MG63 (cell line): ENCODE measurements at regions not wholly inside any gene's neighbourhood (a gene's known extent, or its start where the extent isn't known, plus 50 kb on each side); places are given as distances from the start of the nearest gene placed in this dataset.
A peak's percentile ranks its signal among the peaks of the same experiment; 100 is the strongest.

Experiments used
- DNase-seq: peaks from one replicate; pipeline ENCODE4 v3.0.0-alpha.2; 2020
- H3K27me3 ChIP-seq: fragments of 250-450 bp; sonication (Bioruptor Pico); 2 replicates; pipeline ENCODE4 v1.5.1; 2020; ENCODE audit warnings: mild to moderate bottlenecking, moderate library complexity
- H3K36me3 ChIP-seq: fragments of 250-450 bp; sonication (Bioruptor Pico); 2 replicates; pipeline ENCODE4 v1.5.1; 2020; ENCODE audit warnings: mild to moderate bottlenecking, moderate library complexity
- H3K4me3 ChIP-seq: fragments of 250-450 bp; sonication (Bioruptor Pico); 2 replicates; pipeline ENCODE4 v1.5.1; 2020; ENCODE audit warnings: mild to moderate bottlenecking, moderate library complexity
- H3K9me3 ChIP-seq: fragments of 250-450 bp; sonication (Bioruptor Pico); 2 replicates; pipeline ENCODE4 v1.5.1; 2020; ENCODE audit warnings: mild to moderate bottlenecking, moderate library complexity

- H3K9me3 ChIP-seq = no peaks in the 10 kb centered on the region
- no peak overlapping the region for H3K4me3 ChIP-seq
- no peaks in the 10 kb centered on the region for H3K27me3 ChIP-seq
- DNase-seq = peak; percentile 2
- no peaks in the 10 kb centered on the region for H3K36me3 ChIP-seq
Observed at GRCh38 chr18:69109686-69110085, 291.0 kb upstream of the DOK6 start.

DNA sequence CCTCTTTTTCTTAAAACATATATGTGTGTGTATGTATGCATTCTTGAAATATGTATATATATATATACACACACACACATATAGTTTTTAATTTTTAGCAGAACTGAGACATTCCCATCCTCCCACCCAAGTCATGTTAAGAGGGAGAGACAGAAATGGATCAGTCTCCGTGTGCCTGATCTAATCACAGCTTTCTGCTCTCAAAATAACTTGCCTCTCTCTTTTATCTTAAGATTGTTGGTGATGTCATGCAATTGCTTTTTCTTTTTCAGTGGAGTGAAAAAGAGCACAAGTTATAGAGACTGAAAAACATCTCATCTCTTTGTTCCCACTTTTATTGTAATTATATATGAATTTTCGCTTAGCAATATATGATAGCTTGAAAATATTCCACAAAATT is 279.9 kb upstream of the DOK6 start:
- DNase-seq = no peak
- H3K36me3 ChIP-seq = no peaks in the 10 kb centered on the region
- no peaks in the 10 kb centered on the region for H3K27me3 ChIP-seq
- no peaks in the 10 kb centered on the region for H3K9me3 ChIP-seq
- no peak overlapping the region for H3K4me3 ChIP-seq

DNA sequence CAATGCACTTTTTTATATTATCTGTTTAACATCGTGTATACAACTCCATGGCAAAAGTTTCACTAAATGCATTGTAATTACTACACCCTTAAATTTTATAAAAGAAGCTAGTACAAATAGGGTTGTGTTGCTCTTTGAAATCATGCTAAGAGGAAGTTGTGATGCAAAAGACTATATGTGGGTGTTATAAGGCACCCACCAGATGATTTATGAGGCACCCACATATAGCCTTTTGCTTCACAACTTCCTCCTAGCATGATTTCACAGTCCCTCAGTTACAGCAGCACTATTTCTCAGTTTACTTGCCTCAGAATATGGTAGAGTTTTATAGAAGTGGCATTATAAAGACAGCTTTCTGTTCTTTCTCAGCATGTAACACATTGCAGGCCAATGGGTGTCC is 277.3 kb upstream of the DOK6 start:
- no peaks in the 10 kb centered on the region for H3K36me3 ChIP-seq
- no peak overlapping the region for H3K4me3 ChIP-seq
- no peaks in the 10 kb centered on the region for H3K9me3 ChIP-seq
- DNase-seq = no peak
- no peaks in the 10 kb centered on the region for H3K27me3 ChIP-seq

DNA sequence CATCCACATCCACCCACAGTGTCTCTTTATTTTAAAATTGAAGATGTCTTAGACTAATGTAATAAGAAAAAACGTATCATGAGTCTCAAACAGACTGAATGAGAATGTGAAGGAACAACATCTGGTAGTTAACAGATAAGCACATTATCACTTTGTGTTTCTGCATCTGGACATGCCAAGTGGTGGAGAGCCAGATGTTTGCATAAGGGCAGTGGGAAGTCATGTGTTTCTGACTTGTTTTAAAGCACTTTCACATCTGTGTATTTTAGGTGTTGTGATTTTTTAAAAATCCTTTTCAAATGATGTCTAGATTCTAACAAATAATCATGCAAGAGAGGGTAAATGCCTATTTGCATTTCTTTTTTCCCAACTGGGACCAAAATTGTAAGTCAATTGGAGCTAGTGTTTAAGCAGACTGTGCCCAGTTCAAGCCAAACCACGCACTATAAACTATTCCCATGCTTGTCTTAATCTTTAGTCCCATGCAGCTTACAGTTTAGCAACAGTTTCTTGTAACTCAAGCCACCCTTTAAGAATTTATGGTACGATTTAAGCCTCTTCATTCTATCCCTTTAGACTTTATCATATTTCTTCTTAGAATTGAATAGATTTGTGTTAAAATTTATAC is 272.7 kb upstream of the DOK6 start:
- DNase-seq = no peak
- Histone ChIP-seq H3K9me3 (peaks cover 1% of the 10 kb centered on the region; the same call in 1 of the 2 replicates), H3K36me3 (no peaks in the 10 kb centered on the region), H3K4me3 (no peak overlapping the region), H3K27me3 (no peaks in the 10 kb centered on the region)

DNA sequence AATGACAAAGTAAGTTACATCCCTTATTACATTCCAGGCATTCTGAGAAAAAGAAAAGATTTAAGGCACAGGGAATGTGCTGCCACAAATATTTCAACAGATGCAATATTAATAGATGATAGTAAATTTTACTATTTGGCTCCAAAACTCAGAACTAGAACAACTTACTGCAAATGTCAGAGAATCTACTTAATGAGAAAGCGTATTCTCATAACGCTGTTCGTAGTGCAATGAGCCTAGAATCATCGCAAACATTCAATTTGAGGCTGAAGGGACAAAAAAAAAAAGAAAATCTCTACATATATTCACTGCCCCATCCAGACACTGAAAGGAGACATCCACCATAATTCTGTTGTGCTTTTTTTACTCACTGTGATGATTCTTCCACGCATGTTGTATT is 272.1 kb upstream of the DOK6 start:
- no peaks in the 10 kb centered on the region for H3K36me3 ChIP-seq
- H3K4me3 ChIP-seq = no peak overlapping the region
- H3K27me3 ChIP-seq = no peaks in the 10 kb centered on the region
- no peak for DNase-seq
- peaks cover 2% of the 10 kb centered on the region; the same call in 1 of the 2 replicates for H3K9me3 ChIP-seq

- H3K4me3 ChIP-seq = no peak overlapping the region
- peaks cover 2% of the 10 kb centered on the region; the same call in 1 of the 2 replicates for H3K9me3 ChIP-seq
- no peaks in the 10 kb centered on the region for H3K27me3 ChIP-seq
- H3K36me3 ChIP-seq = no peaks in the 10 kb centered on the region
- DNase-seq = no peak
Observed at GRCh38 chr18:69128978-69129377, 271.7 kb upstream of the DOK6 start.

GRCh38 chr18:69138088-69138487 is 262.6 kb upstream of the DOK6 start:
- H3K36me3 ChIP-seq = no peaks in the 10 kb centered on the region
- no peaks in the 10 kb centered on the region for H3K27me3 ChIP-seq
- H3K9me3 ChIP-seq = no peaks in the 10 kb centered on the region
- DNase-seq = no peak
- H3K4me3 ChIP-seq = no peak overlapping the region

DNA sequence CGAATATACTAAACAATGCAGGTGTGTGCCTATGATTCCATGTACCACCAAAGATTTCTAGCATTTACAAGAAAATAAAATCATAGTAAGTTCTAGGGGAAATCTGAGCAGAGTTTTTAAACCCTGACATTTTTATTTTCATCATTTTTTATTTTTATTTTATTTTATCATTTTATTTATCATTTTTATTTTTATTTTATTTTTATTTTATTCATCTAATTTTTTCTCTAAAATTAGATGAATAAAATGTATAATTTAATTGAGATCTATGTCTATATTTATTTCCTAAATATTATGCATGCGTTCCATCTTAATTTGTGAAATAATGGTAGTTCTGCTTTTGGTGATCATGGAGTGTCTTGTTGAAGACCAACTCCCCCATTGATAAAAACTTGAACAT is 257.6 kb upstream of the DOK6 start:
- DNase-seq = no peak
- H3K36me3 ChIP-seq = no peaks in the 10 kb centered on the region
- no peak overlapping the region for H3K4me3 ChIP-seq

GRCh38 chr18:69152436-69152835 is 248.3 kb upstream of the DOK6 start:
- Histone ChIP-seq H3K9me3 (no peaks in the 10 kb centered on the region), H3K27me3 (no peaks in the 10 kb centered on the region), H3K36me3 (no peaks in the 10 kb centered on the region), H3K4me3 (no peak overlapping the region)
- no peak for DNase-seq

More for the DNA sequence above, 257.6 kb upstream of the DOK6 start:
- Histone ChIP-seq H3K9me3 (no peaks in the 10 kb centered on the region), H3K27me3 (no peaks in the 10 kb centered on the region)

GRCh38 chr18:69157906-69158305 is 242.8 kb upstream of the DOK6 start:
- H3K27me3 ChIP-seq = no peaks in the 10 kb centered on the region
- DNase-seq = no peak
- no peaks in the 10 kb centered on the region for H3K9me3 ChIP-seq
- no peak overlapping the region for H3K4me3 ChIP-seq
- H3K36me3 ChIP-seq = no peaks in the 10 kb centered on the region

GRCh38 chr18:69158944-69159343 is 241.7 kb upstream of the DOK6 start:
- no peak for DNase-seq
- H3K27me3 ChIP-seq = no peaks in the 10 kb centered on the region
- H3K9me3 ChIP-seq = no peaks in the 10 kb centered on the region
- H3K36me3 ChIP-seq = no peaks in the 10 kb centered on the region
- no peak overlapping the region for H3K4me3 ChIP-seq

DNA sequence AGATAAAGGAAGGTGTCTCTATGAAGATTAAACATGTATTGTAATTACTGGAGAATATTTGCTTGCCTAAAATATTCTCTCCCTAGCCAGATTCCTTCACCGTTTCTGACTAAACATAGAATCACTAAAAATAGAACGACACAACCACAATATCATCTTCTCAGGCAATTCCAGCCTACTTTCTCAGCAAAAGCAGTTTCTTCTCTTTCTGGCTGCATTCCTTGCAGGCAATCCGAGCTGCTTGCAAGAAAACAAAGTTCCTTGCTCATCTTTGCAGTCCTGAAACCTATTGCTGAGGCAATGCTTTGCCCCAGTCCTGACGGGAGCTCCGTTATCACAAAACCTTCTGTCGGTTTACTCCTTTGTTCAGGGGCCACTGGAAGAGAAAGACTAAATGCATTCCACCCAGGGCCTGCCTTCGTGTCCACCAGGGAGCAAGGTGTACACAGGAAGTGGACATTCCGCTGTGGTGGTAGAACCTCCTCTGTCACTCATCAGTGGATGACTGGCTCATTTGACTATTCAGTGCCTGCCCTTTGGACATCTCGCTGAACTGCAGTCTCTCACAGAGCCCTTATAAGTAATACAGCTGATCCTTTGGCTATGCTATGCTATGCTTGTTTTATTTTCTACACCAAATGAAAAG is 239.2 kb upstream of the DOK6 start:
- no peaks in the 10 kb centered on the region for H3K9me3 ChIP-seq
- no peaks in the 10 kb centered on the region for H3K27me3 ChIP-seq
- DNase-seq = peak; percentile 1
- no peaks in the 10 kb centered on the region for H3K36me3 ChIP-seq
- H3K4me3 ChIP-seq = peak overlapping the region; percentile 11; the same call in 1 of the 2 replicates

- Histone ChIP-seq H3K4me3 (no peak overlapping the region), H3K36me3 (no peaks in the 10 kb centered on the region), H3K27me3 (no peaks in the 10 kb centered on the region), H3K9me3 (no peaks in the 10 kb centered on the region)
- no peak for DNase-seq
Observed at GRCh38 chr18:69162649-69163048, 238.0 kb upstream of the DOK6 start.

GRCh38 chr18:69172046-69172445 is 228.6 kb upstream of the DOK6 start:
- no peak for DNase-seq
- H3K27me3 ChIP-seq = no peaks in the 10 kb centered on the region
- H3K4me3 ChIP-seq = no peak overlapping the region
- no peaks in the 10 kb centered on the region for H3K9me3 ChIP-seq
- H3K36me3 ChIP-seq = no peaks in the 10 kb centered on the region

GRCh38 chr18:69175681-69176080 is 225.0 kb upstream of the DOK6 start:
- Histone ChIP-seq H3K36me3 (no peaks in the 10 kb centered on the region), H3K27me3 (no peaks in the 10 kb centered on the region), H3K9me3 (no peaks in the 10 kb centered on the region), H3K4me3 (no peak overlapping the region)
- no peak for DNase-seq

GRCh38 chr18:69176741-69177140 is 223.9 kb upstream of the DOK6 start:
- H3K4me3 ChIP-seq = no peak overlapping the region
- DNase-seq = no peak
- no peaks in the 10 kb centered on the region for H3K27me3 ChIP-seq
- H3K36me3 ChIP-seq = no peaks in the 10 kb centered on the region
- no peaks in the 10 kb centered on the region for H3K9me3 ChIP-seq

DNA sequence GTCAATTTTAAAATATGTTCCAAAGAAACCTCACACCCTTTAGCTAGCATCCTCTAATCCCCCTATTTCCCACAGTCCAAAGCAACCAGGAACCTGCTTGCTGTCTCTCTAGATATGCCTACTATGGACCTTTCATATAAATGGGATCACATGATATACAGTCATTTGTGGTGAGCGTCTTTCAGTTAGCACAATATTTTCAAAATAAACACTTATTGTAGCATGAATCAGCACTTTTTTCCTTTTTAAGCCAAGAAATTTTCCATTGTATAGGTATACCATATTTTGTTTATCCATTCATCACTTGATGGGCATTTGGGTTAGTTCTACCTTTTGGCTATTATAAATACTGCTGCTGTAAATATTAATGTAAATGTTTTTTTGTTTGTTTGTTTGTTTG is 223.0 kb upstream of the DOK6 start:
- Histone ChIP-seq H3K4me3 (no peak overlapping the region), H3K27me3 (no peaks in the 10 kb centered on the region), H3K36me3 (no peaks in the 10 kb centered on the region), H3K9me3 (no peaks in the 10 kb centered on the region)
- no peak for DNase-seq

DNA sequence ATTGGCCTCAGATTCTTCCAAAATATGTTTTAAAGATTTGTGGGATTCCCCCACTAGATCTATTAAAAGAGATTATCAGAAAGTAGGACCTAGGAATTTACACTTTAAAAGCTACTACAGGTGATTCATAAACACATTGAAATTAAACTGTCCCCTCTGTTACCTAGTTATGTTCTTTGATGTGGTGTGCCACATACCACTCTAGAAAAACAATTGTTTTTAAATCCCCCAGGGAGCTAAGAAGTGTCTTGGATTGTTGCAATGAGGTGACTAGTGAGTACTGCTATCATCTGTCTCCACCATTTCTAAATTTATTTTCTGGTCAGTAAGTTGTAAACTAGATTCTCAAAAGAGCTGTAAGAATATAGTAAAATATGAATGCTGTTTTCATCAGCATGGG is 214.5 kb upstream of the DOK6 start:
- no peaks in the 10 kb centered on the region for H3K27me3 ChIP-seq
- H3K9me3 ChIP-seq = no peaks in the 10 kb centered on the region
- no peak overlapping the region for H3K4me3 ChIP-seq
- H3K36me3 ChIP-seq = no peaks in the 10 kb centered on the region
- no peak for DNase-seq
